ENCODE measurements at regions not wholly inside any gene's neighbourhood (a gene's known extent, or its start where the extent isn't known, plus 50 kb on each side); places are given as distances from the start of the nearest gene placed in this dataset.

DNA sequence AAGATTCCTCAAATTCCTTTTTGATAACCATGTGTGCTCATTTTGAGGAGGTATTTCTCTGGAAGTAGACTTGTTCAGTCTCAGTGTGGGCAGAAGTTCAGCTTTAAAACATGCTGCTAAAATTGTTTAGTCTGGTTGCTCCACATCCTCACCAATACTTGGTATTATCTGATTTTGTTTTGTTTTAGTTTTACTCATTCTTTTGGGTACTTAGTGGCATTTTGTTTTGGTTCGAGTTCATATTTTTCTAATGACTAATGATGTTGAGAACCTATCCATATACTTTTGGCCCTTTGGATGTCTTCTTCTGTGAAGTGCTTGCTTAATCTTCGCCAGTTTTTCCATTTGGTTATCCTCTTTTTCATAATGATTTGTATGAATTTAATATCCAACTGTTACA, 694.2 kb upstream of the FZD8 start:
- intact Hi-C loops (cut with micrococcal nuclease; ENCODE audit: unreplicated experiment) (no loop called here), in situ Hi-C loops (cut with MboI) (no loop called here)
- Histone ChIP-seq H3K4me3 (no peak overlapping the region), H3K27me3 (replicated peaks in 1 of 2; ENCODE audit: control insufficient read depth in 2 of 2, insufficient read depth in 2 of 2, low read length in 1 of 2) (no peaks in the 10 kb centered on the region), H4K20me1 (ENCODE audit: control insufficient read depth, insufficient read depth) (no peaks in the 10 kb centered on the region), H3K4me1 (ENCODE audit: control insufficient read depth, insufficient read depth, low read length) (no peaks in the 10 kb centered on the region), H3K36me3 (ENCODE audit: control insufficient read depth in 2 of 2, insufficient read depth in 2 of 2, low read length in 1 of 2) (no peaks in the 10 kb centered on the region), H3K9me3 (replicated peaks; ENCODE audit: control insufficient read depth, insufficient read depth, low read length) (no peaks in the 10 kb centered on the region), H3K4me2 (ENCODE audit: control insufficient read depth, insufficient read depth) (no peak overlapping the region), H3K9ac (ENCODE audit: control insufficient read depth, insufficient read depth, low read length) (no peak overlapping the region), H3K27ac (ENCODE audit: control insufficient read depth, insufficient read depth) (no peak overlapping the region), H3K79me2 (ENCODE audit: control insufficient read depth, insufficient read depth, low read length) (no peaks in the 10 kb centered on the region), H2AFZ (ENCODE audit: control insufficient read depth, low read depth, low read length) (no peak overlapping the region)
- no peak for FAIRE-seq
- ChIA-PET POLR2A (no interaction called here), SMC1A (ENCODE audit: uncharacterized antibody, unreplicated experiment) (no interaction called here), RAD21 (ENCODE audit: unreplicated experiment) (no interaction called here), CTCF (interaction anchor here (0.6 kb wide), 1 partner anchor 494 kb away, joined by 3 read pairs; no protein-coding TSS in a partner anchor)
- TF ChIP-seq BCL11A (IDR thresholded peaks at IDR 0.05; ENCODE audit: low read depth, low read length) (no peak), ZNF274 (IDR thresholded peaks at IDR 0.05; ENCODE audit: insufficient read depth, insufficient read length) (no peak), YBX1 (IDR thresholded peaks at IDR 0.05) (no peak), KAT2A (conservative IDR thresholded peaks at IDR 0.05; ENCODE audit: control insufficient read depth, low read depth, low read length) (no peak), TCF12 (IDR thresholded peaks at IDR 0.05; ENCODE audit: low read depth, low read length) (no peak), SIX5 (IDR thresholded peaks at IDR 0.05; ENCODE audit: low read depth, low read length, severe bottlenecking) (no peak), NFYB (IDR thresholded peaks at IDR 0.05; ENCODE audit: insufficient read depth, low read depth, low read length) (no peak), SMC3 (IDR thresholded peaks at IDR 0.05; ENCODE audit: borderline replicate concordance, low read length) (no peak), RAD51 (IDR thresholded peaks at IDR 0.05) (no peak), CHD1 (IDR thresholded peaks at IDR 0.05; ENCODE audit: low read depth, low read length) (no peak), BRCA1 (IDR thresholded peaks at IDR 0.05; ENCODE audit: low read depth, low read length) (no peak), TCF3 (IDR thresholded peaks at IDR 0.05; ENCODE audit: borderline replicate concordance, insufficient read depth, low read depth, low read length) (no peak)
- TF ChIP-seq, protein P1, sequence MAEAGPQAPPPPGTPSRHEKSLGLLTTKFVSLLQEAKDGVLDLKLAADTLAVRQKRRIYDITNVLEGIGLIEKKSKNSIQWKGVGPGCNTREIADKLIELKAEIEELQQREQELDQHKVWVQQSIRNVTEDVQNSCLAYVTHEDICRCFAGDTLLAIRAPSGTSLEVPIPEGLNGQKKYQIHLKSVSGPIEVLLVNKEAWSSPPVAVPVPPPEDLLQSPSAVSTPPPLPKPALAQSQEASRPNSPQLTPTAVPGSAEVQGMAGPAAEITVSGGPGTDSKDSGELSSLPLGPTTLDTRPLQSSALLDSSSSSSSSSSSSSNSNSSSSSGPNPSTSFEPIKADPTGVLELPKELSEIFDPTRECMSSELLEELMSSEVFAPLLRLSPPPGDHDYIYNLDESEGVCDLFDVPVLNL (IDR thresholded peaks at IDR 0.05; ENCODE audit: low read depth, low read length): no peak
- TF ChIP-seq, protein P2, sequence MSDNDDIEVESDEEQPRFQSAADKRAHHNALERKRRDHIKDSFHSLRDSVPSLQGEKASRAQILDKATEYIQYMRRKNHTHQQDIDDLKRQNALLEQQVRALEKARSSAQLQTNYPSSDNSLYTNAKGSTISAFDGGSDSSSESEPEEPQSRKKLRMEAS (IDR thresholded peaks at IDR 0.05; ENCODE audit: low read depth, low read length): no peak
- no peak for DNase-seq (ENCODE audit: low read depth, low spot score)
- WGBS (ENCODE audit: insufficient coverage, insufficient replicate concordance, low lambda C conversion rate, missing lambda C conversion rate): 0% methylated on average over 2 of the region's 2 CpGs
- BruUV-seq (replicated peaks): no TSS peak
- no peak for ATAC-seq
